GM12875 (cell line): ENCODE measurements at regions not wholly inside any gene's neighbourhood (a gene's known extent, or its start where the extent isn't known, plus 50 kb on each side); places are given as distances from the start of the nearest gene placed in this dataset.

Source experiments
- H3K4me3 ChIP-seq: one replicate; pipeline ENCODE4 v1.5.1; 2011; ENCODE audit warnings: low read depth, low read length, control low read depth
- CTCF ChIP-seq: IDR thresholded peaks from 2 replicates; pipeline ENCODE4 v1.5.1; 2011; ENCODE audit warnings: low read depth, mild to moderate bottlenecking, control low read depth, inconsistent platforms, low read length, moderate library complexity, borderline replicate concordance; ENCODE audit not compliant: insufficient read depth

- H3K4me3 ChIP-seq = no peak overlapping the region
- no peak for TF ChIP-seq CTCF
Measured at GRCh38 chr1:14118691-14119485, 418.9 kb downstream of the PRDM2 start.

- TF ChIP-seq CTCF = no peak
- no peak overlapping the region for H3K4me3 ChIP-seq
Measured at GRCh38 chr1:14120895-14121294, 420.9 kb downstream of the PRDM2 start.

- no peak overlapping the region for H3K4me3 ChIP-seq
- TF ChIP-seq CTCF = no peak
Measured at GRCh38 chr1:14128096-14128495, 428.1 kb downstream of the PRDM2 start.

- TF ChIP-seq CTCF = no peak
- no peak overlapping the region for H3K4me3 ChIP-seq
Measured at GRCh38 chr1:14129009-14129408, 429.0 kb downstream of the PRDM2 start.

GRCh38 chr1:14135070-14135469 is 435.1 kb downstream of the PRDM2 start:
- no peak overlapping the region for H3K4me3 ChIP-seq
- no peak for TF ChIP-seq CTCF

GRCh38 chr1:14136152-14136763 is 436.3 kb downstream of the PRDM2 start:
- no peak for TF ChIP-seq CTCF
- H3K4me3 ChIP-seq = no peak overlapping the region

- H3K4me3 ChIP-seq = no peak overlapping the region
- TF ChIP-seq CTCF = no peak
Measured at GRCh38 chr1:14136881-14137280, 436.9 kb downstream of the PRDM2 start.
